K562 (cell line): ENCODE measurements at regions not wholly inside any gene's neighbourhood (a gene's known extent, or its start where the extent isn't known, plus 50 kb on each side); places are given as distances from the start of the nearest gene placed in this dataset.

Experiments used
- AFF4 ChIP-seq: sonication (generic); formaldehyde crosslinking; IDR thresholded peaks from 2 replicates; pipeline ENCODE4 v1.8.0; 2023; ENCODE audit warnings: mild to moderate bottlenecking, missing genetic modification reagents
- ARHGAP35 ChIP-seq: fragments of 450-650 bp; IDR thresholded peaks from 2 replicates; pipeline ENCODE4 v1.6.1; 2018; ENCODE audit not compliant: partially characterized antibody
- CREB3L1 ChIP-seq: fragments of 450-650 bp; IDR thresholded peaks from 2 replicates; pipeline ENCODE4 v1.6.1; 2014; ENCODE audit warnings: low read depth, mild to moderate bottlenecking, moderate library complexity, borderline replicate concordance
- POLR2A ChIP-seq: fragments of 450-650 bp; conservative IDR thresholded peaks from 2 replicates; pipeline ENCODE4 v1.6.1; 2016
- ZFP1 ChIP-seq: fragments of 450-650 bp; formaldehyde crosslinking; IDR thresholded peaks from 2 replicates; pipeline ENCODE4 v1.4.0; 2020; ENCODE audit warnings: mild to moderate bottlenecking, mixed read lengths
- TF ChIP-seq, protein P1 (sequence below): sonication (generic); formaldehyde crosslinking; IDR thresholded peaks from 2 replicates; pipeline ENCODE4 v1.8.1; 2022; ENCODE audit warnings: missing genetic modification reagents
- TF ChIP-seq, protein P2 (sequence below): conservative IDR thresholded peaks from 2 replicates; pipeline ENCODE4 v1.6.1; 2011; ENCODE audit warnings: low read depth, mild to moderate bottlenecking, low read length; ENCODE audit not compliant: control insufficient read depth
- TF ChIP-seq, protein P3 (sequence below), 3 experiments: IDR thresholded peaks in 2 of 3; conservative IDR thresholded peaks in 1 of 3; 2 replicates each; pipeline ENCODE4 v1.5.1; 2011 to 2012; ENCODE audit warnings: low read length in 3 of 3, mild to moderate bottlenecking in 3 of 3, control low read depth in 2 of 3, improper control_type of control experiment in 1 of 3, inconsistent platforms in 1 of 3, low read depth in 1 of 3, mixed read lengths in 1 of 3, moderate library complexity in 1 of 3; ENCODE audit not compliant: insufficient read depth in 2 of 3
- TF ChIP-seq, protein P4 (sequence below): fragments of 450-650 bp; formaldehyde crosslinking; IDR thresholded peaks from 2 replicates; pipeline ENCODE4 v1.4.0; 2020; ENCODE audit warnings: mild to moderate bottlenecking, moderate library complexity
- TF ChIP-seq, protein P5 (sequence below): sonication (generic); formaldehyde crosslinking; IDR thresholded peaks from 2 replicates; pipeline ENCODE4 v1.8.0; 2023; ENCODE audit warnings: mild to moderate bottlenecking, missing genetic modification reagents
- TF ChIP-seq, protein P6 (sequence below), 2 experiments: fragments of 450-650 bp in 1 of 2; sonication (generic) in 1 of 2; formaldehyde crosslinking in 1 of 2; IDR thresholded peaks in 1 of 2; conservative IDR thresholded peaks in 1 of 2; 2 replicates each; pipeline versions ENCODE4 v1.6.1 to v1.8.1; 2016 to 2023; ENCODE audit warnings: mild to moderate bottlenecking in 2 of 2, moderate library complexity in 2 of 2, inconsistent platforms in 1 of 2, missing genetic modification reagents in 1 of 2

DNA sequence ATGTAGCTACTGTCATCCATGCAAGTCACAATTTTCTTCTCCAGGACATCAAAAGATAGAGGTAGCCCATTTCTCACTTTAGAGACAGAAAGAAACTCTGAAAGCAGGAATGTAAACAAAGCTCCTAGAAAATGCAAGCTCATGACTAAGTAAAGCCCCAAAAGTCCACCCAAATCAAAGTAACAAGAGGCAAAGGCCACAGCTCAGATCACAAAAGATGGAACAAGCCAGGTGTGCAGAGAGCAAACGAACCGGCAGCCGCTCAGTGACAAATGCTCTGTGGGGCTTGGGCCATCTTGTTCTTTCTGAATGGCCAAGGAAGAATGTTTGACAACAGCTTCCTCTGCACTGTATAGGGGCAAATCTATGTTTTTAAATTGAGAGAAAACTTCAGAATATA lies 201.0 kb downstream of the CYRIA start:
- no peak for TF ChIP-seq AFF4 (CRISPR knock-in tag)
- TF ChIP-seq, protein P1, sequence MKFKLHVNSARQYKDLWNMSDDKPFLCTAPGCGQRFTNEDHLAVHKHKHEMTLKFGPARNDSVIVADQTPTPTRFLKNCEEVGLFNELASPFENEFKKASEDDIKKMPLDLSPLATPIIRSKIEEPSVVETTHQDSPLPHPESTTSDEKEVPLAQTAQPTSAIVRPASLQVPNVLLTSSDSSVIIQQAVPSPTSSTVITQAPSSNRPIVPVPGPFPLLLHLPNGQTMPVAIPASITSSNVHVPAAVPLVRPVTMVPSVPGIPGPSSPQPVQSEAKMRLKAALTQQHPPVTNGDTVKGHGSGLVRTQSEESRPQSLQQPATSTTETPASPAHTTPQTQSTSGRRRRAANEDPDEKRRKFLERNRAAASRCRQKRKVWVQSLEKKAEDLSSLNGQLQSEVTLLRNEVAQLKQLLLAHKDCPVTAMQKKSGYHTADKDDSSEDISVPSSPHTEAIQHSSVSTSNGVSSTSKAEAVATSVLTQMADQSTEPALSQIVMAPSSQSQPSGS (CRISPR knock-in tag), result no peak
- TF ChIP-seq, protein P2, sequence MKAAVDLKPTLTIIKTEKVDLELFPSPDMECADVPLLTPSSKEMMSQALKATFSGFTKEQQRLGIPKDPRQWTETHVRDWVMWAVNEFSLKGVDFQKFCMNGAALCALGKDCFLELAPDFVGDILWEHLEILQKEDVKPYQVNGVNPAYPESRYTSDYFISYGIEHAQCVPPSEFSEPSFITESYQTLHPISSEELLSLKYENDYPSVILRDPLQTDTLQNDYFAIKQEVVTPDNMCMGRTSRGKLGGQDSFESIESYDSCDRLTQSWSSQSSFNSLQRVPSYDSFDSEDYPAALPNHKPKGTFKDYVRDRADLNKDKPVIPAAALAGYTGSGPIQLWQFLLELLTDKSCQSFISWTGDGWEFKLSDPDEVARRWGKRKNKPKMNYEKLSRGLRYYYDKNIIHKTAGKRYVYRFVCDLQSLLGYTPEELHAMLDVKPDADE, result no peak
- TF ChIP-seq POLR2A, result no peak
- TF ChIP-seq, protein P3, sequence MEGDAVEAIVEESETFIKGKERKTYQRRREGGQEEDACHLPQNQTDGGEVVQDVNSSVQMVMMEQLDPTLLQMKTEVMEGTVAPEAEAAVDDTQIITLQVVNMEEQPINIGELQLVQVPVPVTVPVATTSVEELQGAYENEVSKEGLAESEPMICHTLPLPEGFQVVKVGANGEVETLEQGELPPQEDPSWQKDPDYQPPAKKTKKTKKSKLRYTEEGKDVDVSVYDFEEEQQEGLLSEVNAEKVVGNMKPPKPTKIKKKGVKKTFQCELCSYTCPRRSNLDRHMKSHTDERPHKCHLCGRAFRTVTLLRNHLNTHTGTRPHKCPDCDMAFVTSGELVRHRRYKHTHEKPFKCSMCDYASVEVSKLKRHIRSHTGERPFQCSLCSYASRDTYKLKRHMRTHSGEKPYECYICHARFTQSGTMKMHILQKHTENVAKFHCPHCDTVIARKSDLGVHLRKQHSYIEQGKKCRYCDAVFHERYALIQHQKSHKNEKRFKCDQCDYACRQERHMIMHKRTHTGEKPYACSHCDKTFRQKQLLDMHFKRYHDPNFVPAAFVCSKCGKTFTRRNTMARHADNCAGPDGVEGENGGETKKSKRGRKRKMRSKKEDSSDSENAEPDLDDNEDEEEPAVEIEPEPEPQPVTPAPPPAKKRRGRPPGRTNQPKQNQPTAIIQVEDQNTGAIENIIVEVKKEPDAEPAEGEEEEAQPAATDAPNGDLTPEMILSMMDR (IDR thresholded peaks at IDR 0.05 in 2 of 3, conservative IDR thresholded peaks at IDR 0.05 in 1 of 3; ENCODE audit: insufficient read depth in 2 of 3, low read depth in 1 of 3, low read length in 3 of 3), result no peak
- TF ChIP-seq, protein P4, sequence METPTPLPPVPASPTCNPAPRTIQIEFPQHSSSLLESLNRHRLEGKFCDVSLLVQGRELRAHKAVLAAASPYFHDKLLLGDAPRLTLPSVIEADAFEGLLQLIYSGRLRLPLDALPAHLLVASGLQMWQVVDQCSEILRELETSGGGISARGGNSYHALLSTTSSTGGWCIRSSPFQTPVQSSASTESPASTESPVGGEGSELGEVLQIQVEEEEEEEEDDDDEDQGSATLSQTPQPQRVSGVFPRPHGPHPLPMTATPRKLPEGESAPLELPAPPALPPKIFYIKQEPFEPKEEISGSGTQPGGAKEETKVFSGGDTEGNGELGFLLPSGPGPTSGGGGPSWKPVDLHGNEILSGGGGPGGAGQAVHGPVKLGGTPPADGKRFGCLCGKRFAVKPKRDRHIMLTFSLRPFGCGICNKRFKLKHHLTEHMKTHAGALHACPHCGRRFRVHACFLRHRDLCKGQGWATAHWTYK (CRISPR knock-in tag), result no peak
- TF ChIP-seq ARHGAP35, result no peak
- TF ChIP-seq CREB3L1, result no peak
- TF ChIP-seq, protein P5, sequence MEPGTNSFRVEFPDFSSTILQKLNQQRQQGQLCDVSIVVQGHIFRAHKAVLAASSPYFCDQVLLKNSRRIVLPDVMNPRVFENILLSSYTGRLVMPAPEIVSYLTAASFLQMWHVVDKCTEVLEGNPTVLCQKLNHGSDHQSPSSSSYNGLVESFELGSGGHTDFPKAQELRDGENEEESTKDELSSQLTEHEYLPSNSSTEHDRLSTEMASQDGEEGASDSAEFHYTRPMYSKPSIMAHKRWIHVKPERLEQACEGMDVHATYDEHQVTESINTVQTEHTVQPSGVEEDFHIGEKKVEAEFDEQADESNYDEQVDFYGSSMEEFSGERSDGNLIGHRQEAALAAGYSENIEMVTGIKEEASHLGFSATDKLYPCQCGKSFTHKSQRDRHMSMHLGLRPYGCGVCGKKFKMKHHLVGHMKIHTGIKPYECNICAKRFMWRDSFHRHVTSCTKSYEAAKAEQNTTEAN (CRISPR knock-in tag), result no peak
- TF ChIP-seq ZFP1 (CRISPR knock-in tag), result no peak
- TF ChIP-seq, protein P6, sequence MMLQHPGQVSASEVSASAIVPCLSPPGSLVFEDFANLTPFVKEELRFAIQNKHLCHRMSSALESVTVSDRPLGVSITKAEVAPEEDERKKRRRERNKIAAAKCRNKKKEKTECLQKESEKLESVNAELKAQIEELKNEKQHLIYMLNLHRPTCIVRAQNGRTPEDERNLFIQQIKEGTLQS (IDR thresholded peaks at IDR 0.05), result no peak
- TF ChIP-seq, protein P6 (CRISPR knock-in tag; conservative IDR thresholded peaks at IDR 0.05), result no peak
